WTC11 (cell line): ENCODE measurements at regions not wholly inside any gene's neighbourhood (a gene's known extent, or its start where the extent isn't known, plus 50 kb on each side); places are given as distances from the start of the nearest gene placed in this dataset.

Experiments used
- ATAC-seq: fragments of 200-7000 bp; cut with Tn5 transposase; 2 replicates; pipeline ENCODE4 v1.10.0; 2021; ENCODE audit warnings: mild to moderate bottlenecking, moderate library complexity
- CTCF ChIA-PET: fragments of 300-600 bp; sonication (Branson Sonifier 250); formaldehyde crosslinking; loops from one replicate; lab custom pipeline; 2021; ENCODE audit warnings: antibody characterized with exemption; lab: Charles Lee
- POLR2A ChIA-PET: fragments of 350-600 bp; sonication (Branson Sonifier 250); formaldehyde crosslinking; loops from one replicate; lab custom pipeline; 2021; ENCODE audit warnings: antibody characterized with exemption; lab: Charles Lee
- DNase-seq: peaks from one replicate; pipeline ENCODE4 v3.0.0; 2021; ENCODE audit warnings: low spot score
- H3K27ac Mint-ChIP-seq: 2 replicates; pipeline ENCODE4 v1.8.0; 2021; ENCODE audit warnings: mixed read lengths
- H3K27me3 Mint-ChIP-seq: 2 replicates; pipeline ENCODE4 v1.8.0; 2021; ENCODE audit warnings: low read depth, mild to moderate bottlenecking, moderate library complexity, mixed read lengths
- H3K36me3 Mint-ChIP-seq: 2 replicates; pipeline ENCODE4 v1.8.0; 2021; ENCODE audit warnings: mixed read lengths
- H3K4me1 Mint-ChIP-seq: 2 replicates; pipeline ENCODE4 v1.8.0; 2022; ENCODE audit warnings: mixed read lengths
- H3K4me3 Mint-ChIP-seq: 2 replicates; pipeline ENCODE4 v1.8.0; 2021; ENCODE audit warnings: mild to moderate bottlenecking, moderate library complexity, mixed read lengths
- H3K9me3 Mint-ChIP-seq: 2 replicates; pipeline ENCODE4 v1.8.0; 2021; ENCODE audit warnings: mixed read lengths
- CREB1 ChIP-seq: sonication (generic); formaldehyde crosslinking; IDR thresholded peaks from 2 replicates; pipeline ENCODE4 v1.8.0; 2023; ENCODE audit warnings: mild to moderate bottlenecking, missing genetic modification reagents
- CREM ChIP-seq: sonication (generic); formaldehyde crosslinking; IDR thresholded peaks from 2 replicates; pipeline ENCODE4 v1.8.1; 2022; ENCODE audit warnings: mild to moderate bottlenecking, missing genetic modification reagents, moderate library complexity
- ERG ChIP-seq: fragments of 250-450 bp; sonication (Bioruptor Pico); IDR thresholded peaks from 2 replicates; pipeline ENCODE4 v1.8.0; 2021; ENCODE audit warnings: mild to moderate bottlenecking
- GABPB1 ChIP-seq: sonication (generic); formaldehyde crosslinking; IDR thresholded peaks from 2 replicates; pipeline ENCODE4 v1.8.1; 2023; ENCODE audit warnings: mild to moderate bottlenecking, missing genetic modification reagents
- GRHL2 ChIP-seq: fragments of 250-450 bp; sonication (Bioruptor Pico); IDR thresholded peaks from 2 replicates; pipeline ENCODE4 v1.8.0; 2022; ENCODE audit warnings: mild to moderate bottlenecking, moderate library complexity; ENCODE audit not compliant: insufficient replicate concordance, severe bottlenecking
- IRF1 ChIP-seq: sonication (generic); formaldehyde crosslinking; IDR thresholded peaks from 2 replicates; pipeline ENCODE4 v1.8.0; 2023; ENCODE audit warnings: missing genetic modification reagents
- JAZF1 ChIP-seq: fragments of 250-450 bp; sonication (Bioruptor Pico); IDR thresholded peaks from 2 replicates; pipeline ENCODE4 v1.9.0; 2021; ENCODE audit warnings: moderate library complexity, mild to moderate bottlenecking, inconsistent platforms
- NFATC4 ChIP-seq: fragments of 250-450 bp; sonication (Bioruptor Pico); IDR thresholded peaks from 2 replicates; pipeline ENCODE4 v1.9.0; 2021; ENCODE audit warnings: mild to moderate bottlenecking
- PRRX2 ChIP-seq: fragments of 250-450 bp; sonication (Bioruptor Pico); IDR thresholded peaks from 2 replicates; pipeline ENCODE4 v1.8.0; 2021; ENCODE audit warnings: mild to moderate bottlenecking
- SMAD4 ChIP-seq: sonication (generic); formaldehyde crosslinking; IDR thresholded peaks from 2 replicates; pipeline ENCODE4 v1.8.0; 2022; ENCODE audit warnings: mild to moderate bottlenecking, missing genetic modification reagents
- SP1 ChIP-seq: sonication (generic); formaldehyde crosslinking; conservative IDR thresholded peaks from 2 replicates; pipeline ENCODE4 v1.8.1; 2022; ENCODE audit warnings: missing genetic modification reagents
- TCF7 ChIP-seq: sonication (generic); formaldehyde crosslinking; IDR thresholded peaks from 2 replicates; pipeline ENCODE4 v1.8.0; 2022; ENCODE audit warnings: mild to moderate bottlenecking, low read depth, missing genetic modification reagents, moderate library complexity
- TEAD1 ChIP-seq: sonication (generic); formaldehyde crosslinking; IDR thresholded peaks from 2 replicates; pipeline ENCODE4 v1.8.0; 2022; ENCODE audit warnings: mild to moderate bottlenecking, missing genetic modification reagents
- TEAD4 ChIP-seq: sonication (generic); formaldehyde crosslinking; IDR thresholded peaks from 2 replicates; pipeline ENCODE4 v1.8.0; 2022; ENCODE audit warnings: mild to moderate bottlenecking, missing genetic modification reagents
- ZMAT4 ChIP-seq: fragments of 250-450 bp; sonication (Bioruptor Pico); IDR thresholded peaks from 2 replicates; pipeline ENCODE4 v1.9.0; 2021; ENCODE audit warnings: mild to moderate bottlenecking
- ZNF317 ChIP-seq: sonication (generic); formaldehyde crosslinking; IDR thresholded peaks from 2 replicates; pipeline ENCODE4 v1.8.1; 2023; ENCODE audit warnings: low read depth, mild to moderate bottlenecking, moderate library complexity, missing genetic modification reagents, borderline replicate concordance
- ZNF512 ChIP-seq: sonication (generic); formaldehyde crosslinking; IDR thresholded peaks from 2 replicates; pipeline ENCODE4 v1.8.1; 2022; ENCODE audit warnings: missing genetic modification reagents, borderline replicate concordance
- ZSCAN18 ChIP-seq: fragments of 250-450 bp; sonication (Bioruptor Pico); IDR thresholded peaks from 2 replicates; pipeline ENCODE4 v2.1.2; 2022; ENCODE audit warnings: mild to moderate bottlenecking, moderate library complexity
- TF ChIP-seq, protein P1 (sequence below): sonication (generic); formaldehyde crosslinking; IDR thresholded peaks from 2 replicates; pipeline ENCODE4 v1.8.0; 2022; ENCODE audit warnings: missing genetic modification reagents
- TF ChIP-seq, protein P2 (sequence below): sonication (generic); formaldehyde crosslinking; IDR thresholded peaks from 2 replicates; pipeline ENCODE4 v1.8.0; 2022; ENCODE audit warnings: mild to moderate bottlenecking, missing genetic modification reagents
- TF ChIP-seq, protein P3 (sequence below): sonication (generic); formaldehyde crosslinking; IDR thresholded peaks from 2 replicates; pipeline ENCODE4 v1.8.0; 2023; ENCODE audit warnings: missing genetic modification reagents, mild to moderate bottlenecking, borderline replicate concordance

GRCh38 chr6:4478098-4478497 is 298.1 kb upstream of the CDYL start:
- ChIA-PET POLR2A (no interaction called here), CTCF (no interaction called here)
- Mint-ChIP-seq H3K9me3 (peaks cover 1% of the 10 kb centered on the region), H3K27ac (no peak overlapping the region), H3K27me3 (peaks cover 24% of the 10 kb centered on the region), H3K4me1 (peaks cover 29% of the 10 kb centered on the region), H3K4me3 (no peak overlapping the region), H3K36me3 (no peaks in the 10 kb centered on the region)
- ATAC-seq = no peak
- TF ChIP-seq, protein P1, sequence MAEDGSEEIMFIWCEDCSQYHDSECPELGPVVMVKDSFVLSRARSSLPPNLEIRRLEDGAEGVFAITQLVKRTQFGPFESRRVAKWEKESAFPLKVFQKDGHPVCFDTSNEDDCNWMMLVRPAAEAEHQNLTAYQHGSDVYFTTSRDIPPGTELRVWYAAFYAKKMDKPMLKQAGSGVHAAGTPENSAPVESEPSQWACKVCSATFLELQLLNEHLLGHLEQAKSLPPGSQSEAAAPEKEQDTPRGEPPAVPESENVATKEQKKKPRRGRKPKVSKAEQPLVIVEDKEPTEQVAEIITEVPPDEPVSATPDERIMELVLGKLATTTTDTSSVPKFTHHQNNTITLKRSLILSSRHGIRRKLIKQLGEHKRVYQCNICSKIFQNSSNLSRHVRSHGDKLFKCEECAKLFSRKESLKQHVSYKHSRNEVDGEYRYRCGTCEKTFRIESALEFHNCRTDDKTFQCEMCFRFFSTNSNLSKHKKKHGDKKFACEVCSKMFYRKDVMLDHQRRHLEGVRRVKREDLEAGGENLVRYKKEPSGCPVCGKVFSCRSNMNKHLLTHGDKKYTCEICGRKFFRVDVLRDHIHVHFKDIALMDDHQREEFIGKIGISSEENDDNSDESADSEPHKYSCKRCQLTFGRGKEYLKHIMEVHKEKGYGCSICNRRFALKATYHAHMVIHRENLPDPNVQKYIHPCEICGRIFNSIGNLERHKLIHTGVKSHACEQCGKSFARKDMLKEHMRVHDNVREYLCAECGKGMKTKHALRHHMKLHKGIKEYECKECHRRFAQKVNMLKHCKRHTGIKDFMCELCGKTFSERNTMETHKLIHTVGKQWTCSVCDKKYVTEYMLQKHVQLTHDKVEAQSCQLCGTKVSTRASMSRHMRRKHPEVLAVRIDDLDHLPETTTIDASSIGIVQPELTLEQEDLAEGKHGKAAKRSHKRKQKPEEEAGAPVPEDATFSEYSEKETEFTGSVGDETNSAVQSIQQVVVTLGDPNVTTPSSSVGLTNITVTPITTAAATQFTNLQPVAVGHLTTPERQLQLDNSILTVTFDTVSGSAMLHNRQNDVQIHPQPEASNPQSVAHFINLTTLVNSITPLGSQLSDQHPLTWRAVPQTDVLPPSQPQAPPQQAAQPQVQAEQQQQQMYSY (CRISPR knock-in tag) = no peak
- TF ChIP-seq, protein P2, sequence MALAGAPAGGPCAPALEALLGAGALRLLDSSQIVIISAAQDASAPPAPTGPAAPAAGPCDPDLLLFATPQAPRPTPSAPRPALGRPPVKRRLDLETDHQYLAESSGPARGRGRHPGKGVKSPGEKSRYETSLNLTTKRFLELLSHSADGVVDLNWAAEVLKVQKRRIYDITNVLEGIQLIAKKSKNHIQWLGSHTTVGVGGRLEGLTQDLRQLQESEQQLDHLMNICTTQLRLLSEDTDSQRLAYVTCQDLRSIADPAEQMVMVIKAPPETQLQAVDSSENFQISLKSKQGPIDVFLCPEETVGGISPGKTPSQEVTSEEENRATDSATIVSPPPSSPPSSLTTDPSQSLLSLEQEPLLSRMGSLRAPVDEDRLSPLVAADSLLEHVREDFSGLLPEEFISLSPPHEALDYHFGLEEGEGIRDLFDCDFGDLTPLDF (CRISPR knock-in tag) = no peak
- TF ChIP-seq IRF1 (CRISPR knock-in tag) (no peak), NFATC4 (no peak), ZMAT4 (no peak), JAZF1 (CRISPR knock-in tag) (no peak), PRRX2 (CRISPR knock-in tag) (no peak), TCF7 (CRISPR knock-in tag) (no peak), ZSCAN18 (CRISPR knock-in tag) (no peak), ZNF317 (CRISPR knock-in tag) (no peak), TEAD4 (no peak)
- DNase-seq = no peak

DNA sequence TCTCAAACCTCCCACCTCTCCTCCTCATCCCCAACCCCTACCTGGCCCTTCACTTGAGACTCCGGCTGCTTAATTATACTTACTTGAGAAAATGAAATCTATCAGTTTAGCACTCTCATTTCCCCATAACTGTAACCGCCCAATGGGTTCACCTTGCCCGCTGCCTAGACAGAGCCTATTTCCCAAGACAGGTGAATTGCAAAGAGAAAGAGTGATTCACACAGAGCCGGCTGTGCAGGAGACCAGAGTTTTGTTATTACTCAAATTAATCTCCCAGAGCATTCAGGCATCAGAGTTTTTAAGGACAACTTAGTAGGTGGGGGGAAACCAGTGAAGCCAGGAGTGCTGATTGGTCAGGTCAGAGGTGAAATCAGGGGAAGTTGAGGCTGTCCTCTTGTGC is 301.4 kb upstream of the CDYL start:
- H3K4me3 Mint-ChIP-seq = no peak overlapping the region
- H3K27ac Mint-ChIP-seq = no peak overlapping the region
- peaks cover 30% of the 10 kb centered on the region for H3K9me3 Mint-ChIP-seq
- TF ChIP-seq SMAD4 (no peak), GRHL2 (CRISPR knock-in tag) (no peak), TEAD1 (CRISPR knock-in tag) (no peak), CREB1 (no peak), ZNF512 (no peak), SP1 (CRISPR knock-in tag) (no peak), GABPB1 (CRISPR knock-in tag) (no peak), IRF1 (CRISPR knock-in tag) (no peak), ERG (no peak), CREM (CRISPR knock-in tag) (no peak)
- TF ChIP-seq, protein P3, sequence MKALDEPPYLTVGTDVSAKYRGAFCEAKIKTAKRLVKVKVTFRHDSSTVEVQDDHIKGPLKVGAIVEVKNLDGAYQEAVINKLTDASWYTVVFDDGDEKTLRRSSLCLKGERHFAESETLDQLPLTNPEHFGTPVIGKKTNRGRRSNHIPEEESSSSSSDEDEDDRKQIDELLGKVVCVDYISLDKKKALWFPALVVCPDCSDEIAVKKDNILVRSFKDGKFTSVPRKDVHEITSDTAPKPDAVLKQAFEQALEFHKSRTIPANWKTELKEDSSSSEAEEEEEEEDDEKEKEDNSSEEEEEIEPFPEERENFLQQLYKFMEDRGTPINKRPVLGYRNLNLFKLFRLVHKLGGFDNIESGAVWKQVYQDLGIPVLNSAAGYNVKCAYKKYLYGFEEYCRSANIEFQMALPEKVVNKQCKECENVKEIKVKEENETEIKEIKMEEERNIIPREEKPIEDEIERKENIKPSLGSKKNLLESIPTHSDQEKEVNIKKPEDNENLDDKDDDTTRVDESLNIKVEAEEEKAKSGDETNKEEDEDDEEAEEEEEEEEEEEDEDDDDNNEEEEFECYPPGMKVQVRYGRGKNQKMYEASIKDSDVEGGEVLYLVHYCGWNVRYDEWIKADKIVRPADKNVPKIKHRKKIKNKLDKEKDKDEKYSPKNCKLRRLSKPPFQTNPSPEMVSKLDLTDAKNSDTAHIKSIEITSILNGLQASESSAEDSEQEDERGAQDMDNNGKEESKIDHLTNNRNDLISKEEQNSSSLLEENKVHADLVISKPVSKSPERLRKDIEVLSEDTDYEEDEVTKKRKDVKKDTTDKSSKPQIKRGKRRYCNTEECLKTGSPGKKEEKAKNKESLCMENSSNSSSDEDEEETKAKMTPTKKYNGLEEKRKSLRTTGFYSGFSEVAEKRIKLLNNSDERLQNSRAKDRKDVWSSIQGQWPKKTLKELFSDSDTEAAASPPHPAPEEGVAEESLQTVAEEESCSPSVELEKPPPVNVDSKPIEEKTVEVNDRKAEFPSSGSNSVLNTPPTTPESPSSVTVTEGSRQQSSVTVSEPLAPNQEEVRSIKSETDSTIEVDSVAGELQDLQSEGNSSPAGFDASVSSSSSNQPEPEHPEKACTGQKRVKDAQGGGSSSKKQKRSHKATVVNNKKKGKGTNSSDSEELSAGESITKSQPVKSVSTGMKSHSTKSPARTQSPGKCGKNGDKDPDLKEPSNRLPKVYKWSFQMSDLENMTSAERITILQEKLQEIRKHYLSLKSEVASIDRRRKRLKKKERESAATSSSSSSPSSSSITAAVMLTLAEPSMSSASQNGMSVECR (CRISPR knock-in tag) = no peak

More for the DNA sequence above, 301.4 kb upstream of the CDYL start:
- peaks cover 22% of the 10 kb centered on the region for H3K4me1 Mint-ChIP-seq
- DNase-seq (no peak), ATAC-seq (no peak)
- H3K27me3 Mint-ChIP-seq = peaks cover 15% of the 10 kb centered on the region
- ChIA-PET CTCF (no interaction called here), POLR2A (no interaction called here)
- H3K36me3 Mint-ChIP-seq = peaks cover 29% of the 10 kb centered on the region
